ENCODE measurements at regions not wholly inside any gene's neighbourhood (a gene's known extent, or its start where the extent isn't known, plus 50 kb on each side); places are given as distances from the start of the nearest gene placed in this dataset.

DNA sequence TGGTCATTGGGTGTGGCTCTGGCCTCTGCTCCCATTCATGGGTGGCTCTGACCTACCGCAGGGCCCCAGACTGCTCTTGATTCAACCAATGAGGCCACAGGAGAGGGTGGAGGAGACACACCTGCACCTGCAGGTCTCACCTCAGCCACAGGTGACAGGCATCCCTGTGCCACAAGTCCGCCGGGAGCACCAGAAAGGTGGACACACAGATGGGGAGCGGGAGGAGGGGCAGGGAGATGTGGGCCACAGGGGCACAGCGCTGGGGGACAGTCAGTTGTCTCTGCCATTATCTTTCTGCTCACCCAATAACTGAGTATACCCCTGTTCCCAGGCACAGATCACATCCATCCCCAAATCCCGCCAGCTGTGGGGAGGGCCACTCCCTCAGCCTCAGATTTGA, 189.1 kb upstream of the SALL3 start:
- H3K4me1 ChIP-seq = no peaks in the 10 kb centered on the region
- H3K27ac ChIP-seq = no peak overlapping the region
- no peaks in the 10 kb centered on the region for H3K27me3 ChIP-seq
- H3K4me3 ChIP-seq = no peak overlapping the region
- in situ Hi-C loops (cut with MboI; ENCODE audit: low pct_ligation_motif_present in 1 of 4, low pct_unique_long_range_greater_than_20kb in 1 of 4, low sequenced_read_pairs in 3 of 4) = no loop called here
- no peak for DNase-seq
- TF ChIP-seq POLR2A (IDR thresholded peaks at IDR 0.05) = no peak
- H3K9me3 ChIP-seq = no peaks in the 10 kb centered on the region
- intact Hi-C loops (cut with DNase I; ENCODE audit: low total_unique reads) = no loop called here
- no peaks in the 10 kb centered on the region for H3K36me3 ChIP-seq
- 80 to 90% methylated on average over 1 to 6 of the region's 6 CpGs for WGBS, 2 donors (ENCODE audit: low coverage in 1 of 2)

DNA sequence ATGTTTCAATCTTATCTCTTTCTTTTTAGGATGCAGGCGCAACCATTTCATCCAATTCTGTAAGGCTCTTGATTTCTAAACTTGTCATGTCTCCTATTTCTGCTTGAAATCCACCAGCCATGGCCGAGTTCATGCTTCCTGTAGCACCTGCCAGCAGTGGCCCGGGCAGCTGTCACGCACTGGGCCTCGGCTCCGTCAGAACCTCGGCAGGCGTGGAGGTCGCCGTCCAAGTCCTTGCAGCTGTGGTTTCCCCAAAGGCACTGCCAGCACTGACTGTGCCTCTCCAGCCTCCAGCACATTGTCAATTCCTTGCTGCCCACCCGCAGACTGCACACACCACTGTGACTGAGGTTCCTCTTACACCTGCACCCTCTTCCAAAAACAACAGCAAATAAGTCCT, 188.7 kb upstream of the SALL3 start:
- intact Hi-C loops (cut with DNase I; ENCODE audit: low total_unique reads) (no loop called here), in situ Hi-C loops (cut with MboI; ENCODE audit: low pct_ligation_motif_present in 1 of 4, low pct_unique_long_range_greater_than_20kb in 1 of 4, low sequenced_read_pairs in 3 of 4) (no loop called here)
- H3K4me1 ChIP-seq = no peaks in the 10 kb centered on the region
- no peaks in the 10 kb centered on the region for H3K36me3 ChIP-seq
- H3K9me3 ChIP-seq = no peaks in the 10 kb centered on the region
- H3K27me3 ChIP-seq = no peaks in the 10 kb centered on the region
- H3K27ac ChIP-seq = no peak overlapping the region
- no peak overlapping the region for H3K4me3 ChIP-seq
- no peak for TF ChIP-seq EP300 (IDR thresholded peaks at IDR 0.05; ENCODE audit: low read depth)
- TF ChIP-seq CTCF (IDR thresholded peaks at IDR 0.05) = no peak
- TF ChIP-seq POLR2AphosphoS5 (IDR thresholded peaks at IDR 0.05) = no peak
- TF ChIP-seq POLR2A (IDR thresholded peaks at IDR 0.05) = no peak
- 90 to 100% methylated on average over 1 to 11 of the region's 11 CpGs for WGBS, 2 donors (ENCODE audit: low coverage in 1 of 2)
- no peak for DNase-seq

GRCh38 chr18:78792094-78792493, 187.5 kb upstream of the SALL3 start:
- Histone ChIP-seq H3K9me3 (no peaks in the 10 kb centered on the region), H3K4me3 (no peak overlapping the region), H3K27me3 (no peaks in the 10 kb centered on the region), H3K36me3 (no peaks in the 10 kb centered on the region), H3K4me1 (no peaks in the 10 kb centered on the region), H3K27ac (no peak overlapping the region)
- intact Hi-C loops (cut with DNase I; ENCODE audit: low total_unique reads) (no loop called here), in situ Hi-C loops (cut with MboI; ENCODE audit: low pct_ligation_motif_present in 1 of 4, low pct_unique_long_range_greater_than_20kb in 1 of 4, low sequenced_read_pairs in 3 of 4) (no loop called here)
- DNase-seq = no peak
- WGBS, 2 donors (ENCODE audit: low coverage in 1 of 2) = 88% methylated on average over 9 of the region's 9 CpGs; no CpG with 5 or more reads in 1 of the 2 donors
- TF ChIP-seq POLR2AphosphoS5 (IDR thresholded peaks at IDR 0.05) (no peak), EP300 (IDR thresholded peaks at IDR 0.05; ENCODE audit: low read depth) (no peak), CTCF (IDR thresholded peaks at IDR 0.05) (no peak), POLR2A (IDR thresholded peaks at IDR 0.05) (no peak)

DNA sequence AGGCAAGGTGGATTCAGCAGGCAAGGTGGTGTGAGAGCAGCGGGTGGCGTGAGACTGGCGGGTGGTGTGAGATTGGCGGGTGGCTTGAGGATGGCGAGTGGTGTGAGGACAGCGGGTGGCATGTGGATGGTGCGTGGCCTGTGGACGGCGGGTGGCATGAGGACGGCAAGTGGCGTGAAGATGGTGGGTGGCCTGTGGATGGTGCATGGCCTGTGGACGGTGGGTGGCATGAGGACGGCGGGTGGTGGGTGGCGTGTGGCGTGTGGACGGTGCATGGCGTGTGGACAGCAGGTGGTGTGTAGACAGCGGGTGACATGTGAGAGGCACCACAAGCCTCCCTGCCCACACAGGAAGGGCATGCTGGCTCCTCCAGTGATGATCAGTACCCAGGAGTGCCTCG, 186.9 kb upstream of the SALL3 start:
- 85 to 93% methylated on average over 2 to 20 of the region's 20 CpGs for WGBS, 2 donors (ENCODE audit: low coverage in 1 of 2)
- intact Hi-C loops (cut with DNase I; ENCODE audit: low total_unique reads) = no loop called here
- H3K27ac ChIP-seq = no peak overlapping the region
- no peaks in the 10 kb centered on the region for H3K9me3 ChIP-seq
- no peak for DNase-seq
- no peak for TF ChIP-seq EP300 (IDR thresholded peaks at IDR 0.05; ENCODE audit: low read depth)
- TF ChIP-seq POLR2A (IDR thresholded peaks at IDR 0.05) = no peak
- no peak for TF ChIP-seq POLR2AphosphoS5 (IDR thresholded peaks at IDR 0.05)
- TF ChIP-seq CTCF (IDR thresholded peaks at IDR 0.05) = no peak
- no peaks in the 10 kb centered on the region for H3K27me3 ChIP-seq
- no peak overlapping the region for H3K4me3 ChIP-seq
- in situ Hi-C loops (cut with MboI; ENCODE audit: low pct_ligation_motif_present in 1 of 4, low pct_unique_long_range_greater_than_20kb in 1 of 4, low sequenced_read_pairs in 3 of 4) = no loop called here
- no peaks in the 10 kb centered on the region for H3K36me3 ChIP-seq
- no peaks in the 10 kb centered on the region for H3K4me1 ChIP-seq

- 64 to 72% methylated on average over 6 to 19 of the region's 19 CpGs for WGBS, 2 donors (ENCODE audit: low coverage in 1 of 2)
- DNase-seq = no peak
- Histone ChIP-seq H3K9me3 (no peaks in the 10 kb centered on the region), H3K36me3 (no peaks in the 10 kb centered on the region), H3K27ac (no peak overlapping the region), H3K4me3 (no peak overlapping the region), H3K4me1 (no peaks in the 10 kb centered on the region), H3K27me3 (no peaks in the 10 kb centered on the region)
- intact Hi-C loops (cut with DNase I; ENCODE audit: low total_unique reads) (no loop called here), in situ Hi-C loops (cut with MboI; ENCODE audit: low pct_ligation_motif_present in 1 of 4, low pct_unique_long_range_greater_than_20kb in 1 of 4, low sequenced_read_pairs in 3 of 4) (no loop called here)
- TF ChIP-seq POLR2AphosphoS5 (IDR thresholded peaks at IDR 0.05) (no peak), EP300 (IDR thresholded peaks at IDR 0.05; ENCODE audit: low read depth) (no peak), CTCF (IDR thresholded peaks at IDR 0.05) (no peak), POLR2A (IDR thresholded peaks at IDR 0.05) (no peak)
Measured at GRCh38 chr18:78793313-78794070, 186.1 kb upstream of the SALL3 start.
